ENCODE measurements at regions not wholly inside any gene's neighbourhood (a gene's known extent, or its start where the extent isn't known, plus 50 kb on each side); places are given as distances from the start of the nearest gene placed in this dataset.

GRCh38 chr21:38611277-38611676, 113.0 kb upstream of the ERG start:
- Histone ChIP-seq H3K36me3 (ENCODE audit: low read depth) (no peaks in the 10 kb centered on the region), H3K27me3 (ENCODE audit: insufficient read depth, poor library complexity, severe bottlenecking) (no peaks in the 10 kb centered on the region), H3K4me1 (ENCODE audit: insufficient read depth, poor library complexity, severe bottlenecking) (no peaks in the 10 kb centered on the region), H3K27ac (ENCODE audit: poor library complexity, severe bottlenecking) (no peak overlapping the region), H3K9me3 (ENCODE audit: severe bottlenecking) (no peaks in the 10 kb centered on the region), H3K4me3 (ENCODE audit: severe bottlenecking) (no peak overlapping the region)
- no peak for ATAC-seq (ENCODE audit: low read depth)
- TF ChIP-seq CTCF (IDR thresholded peaks at IDR 0.05; ENCODE audit: poor library complexity, severe bottlenecking): no peak
- no peak for DNase-seq (ENCODE audit: low spot score)

GRCh38 chr21:38613686-38614085, 115.4 kb upstream of the ERG start:
- H3K36me3 ChIP-seq (ENCODE audit: low read depth): no peaks in the 10 kb centered on the region
- DNase-seq (ENCODE audit: low spot score) (no peak), ATAC-seq (ENCODE audit: low read depth) (no peak)
- no peaks in the 10 kb centered on the region for H3K9me3 ChIP-seq (ENCODE audit: severe bottlenecking)
- H3K4me1 ChIP-seq (ENCODE audit: insufficient read depth, poor library complexity, severe bottlenecking): no peaks in the 10 kb centered on the region
- H3K4me3 ChIP-seq (ENCODE audit: severe bottlenecking): no peak overlapping the region
- H3K27ac ChIP-seq (ENCODE audit: poor library complexity, severe bottlenecking): no peak overlapping the region
- no peaks in the 10 kb centered on the region for H3K27me3 ChIP-seq (ENCODE audit: insufficient read depth, poor library complexity, severe bottlenecking)
- no peak for TF ChIP-seq CTCF (IDR thresholded peaks at IDR 0.05; ENCODE audit: poor library complexity, severe bottlenecking)

GRCh38 chr21:38614558-38614957, 116.3 kb upstream of the ERG start:
- no peaks in the 10 kb centered on the region for H3K36me3 ChIP-seq (ENCODE audit: low read depth)
- DNase-seq (ENCODE audit: low spot score) (no peak), ATAC-seq (ENCODE audit: low read depth) (no peak)
- no peak overlapping the region for H3K4me3 ChIP-seq (ENCODE audit: severe bottlenecking)
- no peak for TF ChIP-seq CTCF (IDR thresholded peaks at IDR 0.05; ENCODE audit: poor library complexity, severe bottlenecking)
- no peak overlapping the region for H3K27ac ChIP-seq (ENCODE audit: poor library complexity, severe bottlenecking)
- no peaks in the 10 kb centered on the region for H3K27me3 ChIP-seq (ENCODE audit: insufficient read depth, poor library complexity, severe bottlenecking)
- no peaks in the 10 kb centered on the region for H3K4me1 ChIP-seq (ENCODE audit: insufficient read depth, poor library complexity, severe bottlenecking)
- H3K9me3 ChIP-seq (ENCODE audit: severe bottlenecking): no peaks in the 10 kb centered on the region

GRCh38 chr21:38619480-38619879, 121.2 kb upstream of the ERG start:
- Histone ChIP-seq H3K4me3 (ENCODE audit: severe bottlenecking) (no peak overlapping the region), H3K27ac (ENCODE audit: poor library complexity, severe bottlenecking) (no peak overlapping the region), H3K9me3 (ENCODE audit: severe bottlenecking) (no peaks in the 10 kb centered on the region), H3K36me3 (ENCODE audit: low read depth) (no peaks in the 10 kb centered on the region), H3K27me3 (ENCODE audit: insufficient read depth, poor library complexity, severe bottlenecking) (no peaks in the 10 kb centered on the region), H3K4me1 (ENCODE audit: insufficient read depth, poor library complexity, severe bottlenecking) (no peaks in the 10 kb centered on the region)
- ATAC-seq (ENCODE audit: low read depth) (no peak), DNase-seq (ENCODE audit: low spot score) (no peak)
- TF ChIP-seq CTCF (IDR thresholded peaks at IDR 0.05; ENCODE audit: poor library complexity, severe bottlenecking): no peak

GRCh38 chr21:38619992-38620479, 121.8 kb upstream of the ERG start:
- no peaks in the 10 kb centered on the region for H3K9me3 ChIP-seq (ENCODE audit: severe bottlenecking)
- no peaks in the 10 kb centered on the region for H3K36me3 ChIP-seq (ENCODE audit: low read depth)
- no peaks in the 10 kb centered on the region for H3K4me1 ChIP-seq (ENCODE audit: insufficient read depth, poor library complexity, severe bottlenecking)
- no peak overlapping the region for H3K27ac ChIP-seq (ENCODE audit: poor library complexity, severe bottlenecking)
- ATAC-seq (ENCODE audit: low read depth): no peak
- TF ChIP-seq CTCF (IDR thresholded peaks at IDR 0.05; ENCODE audit: poor library complexity, severe bottlenecking): no peak
- no peak overlapping the region for H3K4me3 ChIP-seq (ENCODE audit: severe bottlenecking)
- DNase-seq (ENCODE audit: low spot score): no peak
- no peaks in the 10 kb centered on the region for H3K27me3 ChIP-seq (ENCODE audit: insufficient read depth, poor library complexity, severe bottlenecking)
